Stomach (tissue), 8 donors: ENCODE measurements at regions not wholly inside any gene's neighbourhood (a gene's known extent, or its start where the extent isn't known, plus 50 kb on each side); places are given as distances from the start of the nearest gene placed in this dataset.

Experiments
- DNase-seq, 2 donors: peaks; one replicate each; pipeline versions ENCODE4 v3.0.0 to v3.0.0-alpha.2; 2013 to 2019
- H3K27ac ChIP-seq, 5 donors: fragments of 200-600 bp in 4 of 5; sonication (generic) in 4 of 5; one replicate each; pipeline ENCODE4 v1.5.1; 2013 to 2019; ENCODE audit warnings: mild to moderate bottlenecking in 1 of 5, moderate library complexity in 1 of 5
- H3K27me3 ChIP-seq, 3 donors: fragments of 200-600 bp; sonication (generic); one replicate each; pipeline ENCODE4 v1.5.1; 2017 to 2019; ENCODE audit warnings: mixed run types in 1 of 3
- H3K36me3 ChIP-seq, 4 donors: fragments of 200-600 bp; sonication (generic); 1 replicate in 3 of 4; 2 replicates in 1 of 4; pipeline ENCODE4 v1.5.1; 2016 to 2019
- H3K4me1 ChIP-seq, 4 donors: fragments of 200-600 bp; sonication (generic); one replicate each; pipeline ENCODE4 v1.5.1; 2016 to 2019
- H3K4me3 ChIP-seq, 4 donors: fragments of 200-600 bp; sonication (generic) in 3 of 4; one replicate each; pipeline ENCODE4 v1.5.1; 2016 to 2019; ENCODE audit warnings: mild to moderate bottlenecking in 1 of 4
- H3K9me3 ChIP-seq, 4 donors: fragments of 200-600 bp; sonication (generic); one replicate each; pipeline ENCODE4 v1.5.1; 2016 to 2019
- CTCF ChIP-seq, 7 experiments: fragments of 450-650 bp in 4 of 7; fragments of 200-600 bp in 3 of 7; sonication (generic) in 3 of 7; IDR thresholded peaks; one replicate each; pipeline ENCODE4 v1.5.1; 2016 to 2019; ENCODE audit warnings: antibody characterized with exemption in 7 of 7, control low read depth in 2 of 7, mild to moderate bottlenecking in 1 of 7
- EP300 ChIP-seq: sonication (generic); formaldehyde crosslinking; IDR thresholded peaks from one replicate; pipeline ENCODE4 v1.6.1; 2017; ENCODE audit warnings: antibody characterized with exemption
- POLR2A ChIP-seq, 4 donors: fragments of 450-650 bp; IDR thresholded peaks; one replicate each; pipeline ENCODE4 v1.6.1; 2016; ENCODE audit warnings: antibody characterized with exemption in 4 of 4, control low read depth in 2 of 4, mild to moderate bottlenecking in 1 of 4, moderate library complexity in 1 of 4
- POLR2AphosphoS5 ChIP-seq, 3 donors: sonication (generic); formaldehyde crosslinking; IDR thresholded peaks; one replicate each; pipeline ENCODE4 v1.6.1; 2016; ENCODE audit warnings: antibody characterized with exemption in 3 of 3
- WGBS, 5 donors: extraction: QIAGEN DNeasy Blood & Tissue Kit in 3 of 5; methylation state at CpG; one replicate each; pipeline versions ENCODE4 v1.1.5 to v1.1.7; 2013 to 2018; 5-methylcytosine and 5-hydroxymethylcytosine counted together
- intact Hi-C: fragments of 100-400 bp; cut with DNase I; formaldehyde crosslinking; loops from one replicate; pipeline ENCODE4 v1.15.1; 2023; ENCODE audit warnings: low total_unique reads
- donor health status: healthy with polysubstance abuse.
- donor health status: Bipolar disorder and iron deficiency.
- donor health status: healthy.

GRCh38 chr13:109666656-109667055, 119.7 kb downstream of the IRS2 start:
- H3K27me3 ChIP-seq, result no peaks in the 10 kb centered on the region
- peak in 1 of 2 donors; percentile 21 for DNase-seq
- TF ChIP-seq EP300 (no peak), POLR2AphosphoS5 (IDR thresholded peaks at IDR 0.05) (no peak), POLR2A (IDR thresholded peaks at IDR 0.05) (no peak), CTCF (IDR thresholded peaks at IDR 0.05) (no peak)
- H3K27ac ChIP-seq, result peak overlapping the region in 1 of 5 donors; percentile 26
- intact Hi-C loops, result no loop called here
- H3K4me3 ChIP-seq, result no peak overlapping the region
- H3K9me3 ChIP-seq, result no peaks in the 10 kb centered on the region
- H3K36me3 ChIP-seq, result no peaks in the 10 kb centered on the region
- H3K4me1 ChIP-seq, result peaks cover 0 to 8% (median 0%) of the 10 kb centered on the region in 4 donors
- WGBS, 5 donors, result 44 to 53% (median 49%) methylated on average over 8 of the region's 8 CpGs

GRCh38 chr13:109665781-109666249, 120.6 kb downstream of the IRS2 start:
- 90 to 95% (median 94%) methylated on average over 13 to 15 of the region's 15 CpGs for WGBS, 5 donors
- no peak overlapping the region for H3K4me3 ChIP-seq
- peaks cover 0 to 8% (median 0%) of the 10 kb centered on the region in 4 donors for H3K4me1 ChIP-seq
- no peaks in the 10 kb centered on the region for H3K9me3 ChIP-seq
- intact Hi-C loops, result no loop called here
- TF ChIP-seq POLR2A (IDR thresholded peaks at IDR 0.05), result no peak
- TF ChIP-seq POLR2AphosphoS5 (IDR thresholded peaks at IDR 0.05), result no peak
- no peak for TF ChIP-seq EP300
- no peak for TF ChIP-seq CTCF (IDR thresholded peaks at IDR 0.05)
- H3K27ac ChIP-seq, result no peak overlapping the region
- DNase-seq, result no peak
- H3K27me3 ChIP-seq, result no peaks in the 10 kb centered on the region
- H3K36me3 ChIP-seq, result no peaks in the 10 kb centered on the region

GRCh38 chr13:109665240-109665639, 121.1 kb downstream of the IRS2 start:
- H3K4me1 ChIP-seq, result peaks cover 0 to 8% (median 0%) of the 10 kb centered on the region in 4 donors
- WGBS, 5 donors, result 82 to 92% (median 87%) methylated on average over 8 of the region's 8 CpGs
- TF ChIP-seq POLR2AphosphoS5 (IDR thresholded peaks at IDR 0.05), result no peak
- no peak for TF ChIP-seq POLR2A (IDR thresholded peaks at IDR 0.05)
- no peak for TF ChIP-seq EP300
- no peak for TF ChIP-seq CTCF (IDR thresholded peaks at IDR 0.05)
- intact Hi-C loops, result no loop called here
- H3K27me3 ChIP-seq, result no peaks in the 10 kb centered on the region
- H3K36me3 ChIP-seq, result no peaks in the 10 kb centered on the region
- DNase-seq, result no peak
- H3K4me3 ChIP-seq, result no peak overlapping the region
- no peak overlapping the region for H3K27ac ChIP-seq
- H3K9me3 ChIP-seq, result no peaks in the 10 kb centered on the region

GRCh38 chr13:109657395-109657794, 129.0 kb downstream of the IRS2 start:
- H3K9me3 ChIP-seq, result no peaks in the 10 kb centered on the region
- TF ChIP-seq CTCF (IDR thresholded peaks at IDR 0.05), result no peak
- no peak for TF ChIP-seq POLR2A (IDR thresholded peaks at IDR 0.05)
- H3K27me3 ChIP-seq, result no peaks in the 10 kb centered on the region
- 31 to 57% (median 38%) methylated on average over 6 of the region's 6 CpGs for WGBS, 5 donors
- H3K4me1 ChIP-seq, result peaks cover 0 to 5% (median 0%) of the 10 kb centered on the region in 4 donors
- intact Hi-C loops, result no loop called here
- H3K4me3 ChIP-seq, result no peak overlapping the region
- no peak overlapping the region for H3K27ac ChIP-seq
- no peaks in the 10 kb centered on the region for H3K36me3 ChIP-seq
- peak in 1 of 2 donors; percentile 18 for DNase-seq
